ENCODE measurements at regions not wholly inside any gene's neighbourhood (a gene's known extent, or its start where the extent isn't known, plus 50 kb on each side); places are given as distances from the start of the nearest gene placed in this dataset.

DNA sequence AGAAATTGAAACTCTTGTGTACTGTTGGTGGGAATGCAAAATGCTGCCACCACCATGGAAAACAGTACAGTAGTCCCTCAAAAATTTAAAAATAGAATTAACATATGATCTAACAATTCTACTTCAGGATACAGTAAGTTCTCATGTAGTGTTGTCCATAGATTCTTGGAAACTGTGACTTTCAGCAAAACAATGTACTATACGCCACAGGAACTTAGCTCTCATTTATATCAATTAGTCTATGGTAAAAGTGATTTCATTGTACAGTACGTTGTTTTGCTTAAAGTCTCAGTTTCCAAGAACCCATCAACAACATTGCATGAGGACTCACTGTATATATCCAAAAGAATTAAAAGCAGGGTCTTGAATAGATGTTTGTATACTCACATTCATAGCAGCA is 233.5 kb upstream of the GAS1 start:
- no peaks in the 10 kb centered on the region for H3K9me3 ChIP-seq (ENCODE audit: low read length)
- POLR2A ChIA-PET (ENCODE audit: unreplicated experiment), result no interaction called here
- H3K9me2 ChIP-seq (replicated peaks; ENCODE audit: low read length), result no peaks in the 10 kb centered on the region
- ATAC-seq (no peak), DNase-seq (no peak)
- no peaks in the 10 kb centered on the region for H3K79me2 ChIP-seq (ENCODE audit: low read length)
- H3K9ac ChIP-seq (ENCODE audit: low read length), result no peak overlapping the region
- no peaks in the 10 kb centered on the region for H4K20me1 ChIP-seq (ENCODE audit: low read length)
- BruUV-seq (replicated peaks), result no TSS peak
- no peak overlapping the region for H2AFZ ChIP-seq (ENCODE audit: low read length)
- TF ChIP-seq EZH2 (IDR thresholded peaks at IDR 0.05; ENCODE audit: low read length, unreplicated experiment) (no peak), EZH2phosphoT487 (IDR thresholded peaks at IDR 0.05; ENCODE audit: borderline replicate concordance, low read length) (no peak)
- TF ChIP-seq, protein P1, sequence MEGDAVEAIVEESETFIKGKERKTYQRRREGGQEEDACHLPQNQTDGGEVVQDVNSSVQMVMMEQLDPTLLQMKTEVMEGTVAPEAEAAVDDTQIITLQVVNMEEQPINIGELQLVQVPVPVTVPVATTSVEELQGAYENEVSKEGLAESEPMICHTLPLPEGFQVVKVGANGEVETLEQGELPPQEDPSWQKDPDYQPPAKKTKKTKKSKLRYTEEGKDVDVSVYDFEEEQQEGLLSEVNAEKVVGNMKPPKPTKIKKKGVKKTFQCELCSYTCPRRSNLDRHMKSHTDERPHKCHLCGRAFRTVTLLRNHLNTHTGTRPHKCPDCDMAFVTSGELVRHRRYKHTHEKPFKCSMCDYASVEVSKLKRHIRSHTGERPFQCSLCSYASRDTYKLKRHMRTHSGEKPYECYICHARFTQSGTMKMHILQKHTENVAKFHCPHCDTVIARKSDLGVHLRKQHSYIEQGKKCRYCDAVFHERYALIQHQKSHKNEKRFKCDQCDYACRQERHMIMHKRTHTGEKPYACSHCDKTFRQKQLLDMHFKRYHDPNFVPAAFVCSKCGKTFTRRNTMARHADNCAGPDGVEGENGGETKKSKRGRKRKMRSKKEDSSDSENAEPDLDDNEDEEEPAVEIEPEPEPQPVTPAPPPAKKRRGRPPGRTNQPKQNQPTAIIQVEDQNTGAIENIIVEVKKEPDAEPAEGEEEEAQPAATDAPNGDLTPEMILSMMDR (conservative IDR thresholded peaks at IDR 0.05; ENCODE audit: low read depth, low read length), result no peak
- no peaks in the 10 kb centered on the region for H3F3A ChIP-seq (ENCODE audit: low read length, unreplicated experiment)
- no peaks in the 10 kb centered on the region for H3K4me1 ChIP-seq (ENCODE audit: insufficient read depth, low read length)
- no peaks in the 10 kb centered on the region for H3K27me3 ChIP-seq (ENCODE audit: low read length)
- CTCF ChIA-PET, result no interaction called here
- H3K4me2 ChIP-seq (ENCODE audit: low read length), result no peak overlapping the region
- no peaks in the 10 kb centered on the region for H3K36me3 ChIP-seq (ENCODE audit: low read depth, low read length)
- H3K4me3 ChIP-seq (ENCODE audit: low read length), result no peak overlapping the region
- intact Hi-C loops (cut with micrococcal nuclease), result no loop called here
- no peak overlapping the region for H3K27ac ChIP-seq (ENCODE audit: low read length)

- no peak overlapping the region for H3K4me2 ChIP-seq (ENCODE audit: low read length)
- H3K27me3 ChIP-seq (ENCODE audit: low read length), result no peaks in the 10 kb centered on the region
- no peaks in the 10 kb centered on the region for H3K9me3 ChIP-seq (ENCODE audit: low read length)
- DNase-seq, result no peak
- H2AFZ ChIP-seq (ENCODE audit: low read length), result no peak overlapping the region
- no peak for ATAC-seq
- H4K20me1 ChIP-seq (ENCODE audit: low read length), result no peaks in the 10 kb centered on the region
- no peaks in the 10 kb centered on the region for H3K36me3 ChIP-seq (ENCODE audit: low read depth, low read length)
- intact Hi-C loops (cut with micrococcal nuclease), result no loop called here
- H3K27ac ChIP-seq (ENCODE audit: low read length), result no peak overlapping the region
- H3K79me2 ChIP-seq (ENCODE audit: low read length), result no peaks in the 10 kb centered on the region
- H3F3A ChIP-seq (ENCODE audit: low read length, unreplicated experiment), result no peaks in the 10 kb centered on the region
- H3K4me1 ChIP-seq (ENCODE audit: insufficient read depth, low read length), result no peaks in the 10 kb centered on the region
- POLR2A ChIA-PET (ENCODE audit: unreplicated experiment), result no interaction called here
- CTCF ChIA-PET, result no interaction called here
- TF ChIP-seq EZH2phosphoT487 (IDR thresholded peaks at IDR 0.05; ENCODE audit: borderline replicate concordance, low read length), result no peak
- no peak for TF ChIP-seq EZH2 (IDR thresholded peaks at IDR 0.05; ENCODE audit: low read length, unreplicated experiment)
- TF ChIP-seq, protein P1 (conservative IDR thresholded peaks at IDR 0.05; ENCODE audit: low read depth, low read length), result no peak
- BruUV-seq (replicated peaks), result no TSS peak
- H3K9ac ChIP-seq (ENCODE audit: low read length), result no peak overlapping the region
- no peaks in the 10 kb centered on the region for H3K9me2 ChIP-seq (replicated peaks; ENCODE audit: low read length)
- no peak overlapping the region for H3K4me3 ChIP-seq (ENCODE audit: low read length)
Observed at GRCh38 chr9:87181670-87182069, 234.4 kb upstream of the GAS1 start.

GRCh38 chr9:87184956-87185642 is 237.8 kb upstream of the GAS1 start:
- TF ChIP-seq EZH2phosphoT487 (IDR thresholded peaks at IDR 0.05; ENCODE audit: borderline replicate concordance, low read length) (no peak), EZH2 (IDR thresholded peaks at IDR 0.05; ENCODE audit: low read length, unreplicated experiment) (no peak)
- TF ChIP-seq, protein P1 (conservative IDR thresholded peaks at IDR 0.05; ENCODE audit: low read depth, low read length), result no peak
- intact Hi-C loops (cut with micrococcal nuclease), result no loop called here
- H3F3A ChIP-seq (ENCODE audit: low read length, unreplicated experiment), result no peaks in the 10 kb centered on the region
- ChIA-PET CTCF (no interaction called here), POLR2A (ENCODE audit: unreplicated experiment) (no interaction called here)
- no peak overlapping the region for H2AFZ ChIP-seq (ENCODE audit: low read length)
- ATAC-seq, result no peak
- no peaks in the 10 kb centered on the region for H3K27me3 ChIP-seq (ENCODE audit: low read length)
- no peak overlapping the region for H3K4me3 ChIP-seq (ENCODE audit: low read length)
- DNase-seq, result no peak
- H3K9me3 ChIP-seq (ENCODE audit: low read length), result no peaks in the 10 kb centered on the region
- H3K9ac ChIP-seq (ENCODE audit: low read length), result no peak overlapping the region
- no peak overlapping the region for H3K27ac ChIP-seq (ENCODE audit: low read length)
- H3K36me3 ChIP-seq (ENCODE audit: low read depth, low read length), result no peaks in the 10 kb centered on the region
- no peaks in the 10 kb centered on the region for H3K4me1 ChIP-seq (ENCODE audit: insufficient read depth, low read length)
- no peaks in the 10 kb centered on the region for H3K9me2 ChIP-seq (replicated peaks; ENCODE audit: low read length)
- no TSS peak for BruUV-seq (replicated peaks)
- H3K79me2 ChIP-seq (ENCODE audit: low read length), result no peaks in the 10 kb centered on the region
- no peaks in the 10 kb centered on the region for H4K20me1 ChIP-seq (ENCODE audit: low read length)
- no peak overlapping the region for H3K4me2 ChIP-seq (ENCODE audit: low read length)

Measured in PC-3 (cell line).